Thyroid gland (tissue), 4 donors: ENCODE measurements at regions not wholly inside any gene's neighbourhood (a gene's known extent, or its start where the extent isn't known, plus 50 kb on each side); places are given as distances from the start of the nearest gene placed in this dataset.

Source experiments
- POLR2A ChIP-seq, 2 donors: fragments of 450-650 bp; IDR thresholded peaks; one replicate each; pipeline ENCODE4 v1.6.1; 2017; ENCODE audit warnings: antibody characterized with exemption in 2 of 2, mild to moderate bottlenecking in 2 of 2, moderate library complexity in 1 of 2
- TF ChIP-seq, protein P1 (sequence below), 6 experiments: fragments of 200-600 bp in 3 of 6; fragments of 450-650 bp in 3 of 6; sonication (generic) in 3 of 6; IDR thresholded peaks; one replicate each; pipeline ENCODE4 v1.5.1; 2016 to 2019; ENCODE audit warnings: antibody characterized with exemption in 6 of 6, mild to moderate bottlenecking in 2 of 6, inconsistent platforms in 1 of 6, moderate library complexity in 1 of 6

DNA sequence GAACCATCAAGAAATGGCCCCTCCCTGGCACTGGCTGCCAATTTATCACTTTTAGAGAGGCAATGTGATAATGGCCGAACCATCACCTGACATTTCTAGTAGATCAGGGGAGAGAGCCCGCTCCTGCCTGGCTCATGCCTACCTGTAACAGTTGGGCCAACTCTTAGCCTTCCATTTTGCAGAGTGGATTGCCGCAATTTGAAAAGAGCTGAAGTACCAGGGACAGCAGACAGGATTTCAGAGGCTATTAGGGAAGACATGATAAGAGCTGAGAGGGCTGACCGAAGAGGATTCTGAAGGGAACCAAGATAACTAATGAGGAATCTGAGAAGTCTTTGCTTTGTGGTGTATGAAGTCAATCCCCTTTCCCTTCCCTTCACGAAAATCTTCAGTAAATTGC lies 121.2 kb upstream of the ANKRD28 start:
- TF ChIP-seq, protein P1, sequence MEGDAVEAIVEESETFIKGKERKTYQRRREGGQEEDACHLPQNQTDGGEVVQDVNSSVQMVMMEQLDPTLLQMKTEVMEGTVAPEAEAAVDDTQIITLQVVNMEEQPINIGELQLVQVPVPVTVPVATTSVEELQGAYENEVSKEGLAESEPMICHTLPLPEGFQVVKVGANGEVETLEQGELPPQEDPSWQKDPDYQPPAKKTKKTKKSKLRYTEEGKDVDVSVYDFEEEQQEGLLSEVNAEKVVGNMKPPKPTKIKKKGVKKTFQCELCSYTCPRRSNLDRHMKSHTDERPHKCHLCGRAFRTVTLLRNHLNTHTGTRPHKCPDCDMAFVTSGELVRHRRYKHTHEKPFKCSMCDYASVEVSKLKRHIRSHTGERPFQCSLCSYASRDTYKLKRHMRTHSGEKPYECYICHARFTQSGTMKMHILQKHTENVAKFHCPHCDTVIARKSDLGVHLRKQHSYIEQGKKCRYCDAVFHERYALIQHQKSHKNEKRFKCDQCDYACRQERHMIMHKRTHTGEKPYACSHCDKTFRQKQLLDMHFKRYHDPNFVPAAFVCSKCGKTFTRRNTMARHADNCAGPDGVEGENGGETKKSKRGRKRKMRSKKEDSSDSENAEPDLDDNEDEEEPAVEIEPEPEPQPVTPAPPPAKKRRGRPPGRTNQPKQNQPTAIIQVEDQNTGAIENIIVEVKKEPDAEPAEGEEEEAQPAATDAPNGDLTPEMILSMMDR (IDR thresholded peaks at IDR 0.05) = no peak
- TF ChIP-seq POLR2A (IDR thresholded peaks at IDR 0.05) = no peak
